GM12873 (cell line): ENCODE measurements at regions not wholly inside any gene's neighbourhood (a gene's known extent, or its start where the extent isn't known, plus 50 kb on each side); places are given as distances from the start of the nearest gene placed in this dataset.

Source experiments
- CTCF ChIP-seq: IDR thresholded peaks from 2 replicates; pipeline ENCODE4 v1.5.1; 2012; ENCODE audit warnings: low read depth, mild to moderate bottlenecking, moderate library complexity, low read length, control low read depth; ENCODE audit not compliant: insufficient read depth; ENCODE audit errors: missing control alignments

- no peak for TF ChIP-seq CTCF
These were observed 115.0 kb upstream of the IGF1 start for GRCh38 chr12:102595315-102595714.

- no peak for TF ChIP-seq CTCF
These were observed 112.8 kb upstream of the IGF1 start for GRCh38 chr12:102593134-102593533.

- no peak for TF ChIP-seq CTCF
These were observed 111.8 kb upstream of the IGF1 start for GRCh38 chr12:102592134-102592533.

- no peak for TF ChIP-seq CTCF
These were observed 92.9 kb upstream of the IGF1 start for GRCh38 chr12:102573237-102573636.

- TF ChIP-seq CTCF, result no peak
These were observed 91.5 kb upstream of the IGF1 start for GRCh38 chr12:102571889-102572288.

- TF ChIP-seq CTCF, result no peak
These were observed 89.9 kb upstream of the IGF1 start for GRCh38 chr12:102570256-102570655.

GRCh38 chr12:102569803-102570202 lies 89.4 kb upstream of the IGF1 start:
- no peak for TF ChIP-seq CTCF
